Endothelial cell of umbilical vein (primary cell): ENCODE measurements at regions not wholly inside any gene's neighbourhood (a gene's known extent, or its start where the extent isn't known, plus 50 kb on each side); places are given as distances from the start of the nearest gene placed in this dataset.

Experiments used
- BruUV-seq: library from RNA; stranded (reverse); fragments of 400-500 nt; replicated peaks from 2 replicates; lab custom pipeline; 2021; lab: Mats Ljungman, UMichigan
- CTCF ChIA-PET: fragments of 300-600, 350-600 bp; sonication (Branson Sonifier 250); formaldehyde crosslinking; loops from one replicate; lab custom pipeline; 2021; ENCODE audit warnings: antibody characterized with exemption, inconsistent platforms; lab: Charles Lee
- POLR2A ChIA-PET: fragments of 300-600, 350-600 bp; sonication (Branson Sonifier 250); formaldehyde crosslinking; loops from one replicate; lab custom pipeline; 2021; ENCODE audit warnings: antibody characterized with exemption, inconsistent platforms; lab: Charles Lee
- DNase-seq: peaks from one replicate; pipeline ENCODE4 v3.0.0-alpha.2; 2011; ENCODE audit warnings: low read depth, low spot score
- FAIRE-seq: peaks from 2 replicates; lab custom pipeline; 2011; peaks lifted over from hg19 to GRCh38; lab: Jason Lieb, UNC
- H2AFZ ChIP-seq: 2 replicates; pipeline ENCODE4 v1.6.0; 2012; ENCODE audit warnings: low read depth, low read length, control low read depth, inconsistent platforms
- H3K27ac ChIP-seq: 2 replicates; pipeline ENCODE4 v1.5.1; 2011; ENCODE audit warnings: low read depth, mild to moderate bottlenecking, control low read depth, low read length, moderate library complexity; ENCODE audit not compliant: insufficient read depth
- H3K27me3 ChIP-seq, 2 experiments: 2 replicates each; pipeline versions ENCODE4 v1.6.0 to v1.6.1; 2011; ENCODE audit warnings: low read length in 2 of 2, mixed read lengths in 1 of 2; ENCODE audit not compliant: control insufficient read depth in 2 of 2, insufficient read depth in 2 of 2
- H3K36me3 ChIP-seq, 2 experiments: 2 replicates in 1 of 2; 3 replicates in 1 of 2; pipeline ENCODE4 v1.5.1; 2011; ENCODE audit warnings: low read length in 2 of 2, mild to moderate bottlenecking in 1 of 2, moderate library complexity in 1 of 2; ENCODE audit not compliant: control insufficient read depth in 2 of 2, insufficient read depth in 2 of 2; ENCODE audit errors: extremely low read depth in 1 of 2
- H3K4me1 ChIP-seq: 3 replicates; pipeline ENCODE4 v1.5.1; 2011; ENCODE audit warnings: mild to moderate bottlenecking, low read length; ENCODE audit not compliant: control insufficient read depth, insufficient read depth; ENCODE audit errors: extremely low read depth
- H3K4me2 ChIP-seq: 2 replicates; pipeline ENCODE4 v1.6.1; 2011; ENCODE audit warnings: low read length, control low read depth, mixed read lengths; ENCODE audit not compliant: insufficient read depth
- H3K4me3 ChIP-seq, 3 experiments: fragments of 200-600 bp in 1 of 3; sonication (generic), shearing (Covaris generic) in 1 of 3; replicated peaks in 1 of 3; 2 replicates each; pipeline ENCODE4 v1.5.1; 2011 to 2016; ENCODE audit warnings: control low read depth in 3 of 3, low read length in 3 of 3, mild to moderate bottlenecking in 2 of 3, inconsistent platforms in 1 of 3, low read depth in 1 of 3, moderate library complexity in 1 of 3; ENCODE audit not compliant: insufficient read depth in 1 of 3
- H3K79me2 ChIP-seq: 2 replicates; pipeline ENCODE4 v1.6.0; 2012; ENCODE audit warnings: low read length, inconsistent platforms; ENCODE audit not compliant: control insufficient read depth, insufficient read depth
- H3K9ac ChIP-seq: replicated peaks from 2 replicates; pipeline ENCODE3; 2011; ENCODE audit warnings: low read length, control low read depth; ENCODE audit not compliant: insufficient read depth; ENCODE audit errors: extremely low read depth
- H3K9me1 ChIP-seq: replicated peaks from 3 replicates; pipeline ENCODE4 v1.6.0; 2011; ENCODE audit warnings: mild to moderate bottlenecking, low read length; ENCODE audit not compliant: control insufficient read depth, insufficient read depth; ENCODE audit errors: extremely low read depth
- H3K9me3 ChIP-seq: replicated peaks from 2 replicates; pipeline ENCODE4 v1.5.1; 2012; ENCODE audit warnings: low read length, inconsistent platforms; ENCODE audit not compliant: control insufficient read depth, insufficient read depth
- H4K20me1 ChIP-seq: replicated peaks from 2 replicates; pipeline ENCODE3; 2011; ENCODE audit warnings: mild to moderate bottlenecking, low read length; ENCODE audit not compliant: control insufficient read depth, insufficient read depth; ENCODE audit errors: extremely low read depth
- EZH2 ChIP-seq: IDR thresholded peaks from 2 replicates; pipeline ENCODE4 v1.6.1; 2012; ENCODE audit warnings: borderline replicate concordance, low read depth, mild to moderate bottlenecking, moderate library complexity, low read length, inconsistent platforms; ENCODE audit not compliant: severe bottlenecking
- FOS ChIP-seq: IDR thresholded peaks from 2 replicates; pipeline ENCODE4 v1.6.1; 2011; ENCODE audit warnings: mild to moderate bottlenecking, low read length, moderate library complexity, borderline replicate concordance; ENCODE audit not compliant: insufficient read depth
- GATA2 ChIP-seq: IDR thresholded peaks from 2 replicates; pipeline ENCODE4 v1.7.0; 2011; ENCODE audit warnings: low read depth, mild to moderate bottlenecking, moderate library complexity, mixed read lengths, low read length; ENCODE audit not compliant: insufficient read length, insufficient read depth
- MYC ChIP-seq: IDR thresholded peaks from one replicate; pipeline ENCODE4 v1.6.1; 2011; ENCODE audit warnings: mild to moderate bottlenecking, low read depth, low read length
- dilution Hi-C: fragments of 300-500 bp; cut with MboI; formaldehyde crosslinking; loops from one replicate; pipeline ENCODE4 v1.15.0; 2019; ENCODE audit warnings: low sequenced_read_pairs; ENCODE audit not compliant: extremely low pct_ligation_motif_present
- intact Hi-C: fragments of 100-400 bp; cut with micrococcal nuclease; formaldehyde crosslinking; loops from one replicate; pipeline ENCODE4 v1.10.0; 2022
- TF ChIP-seq, protein P1 (sequence below), 2 donors: IDR thresholded peaks; 1 replicate in 1 of 2; 2 replicates in 1 of 2; pipeline ENCODE4 v1.5.1; 2011; ENCODE audit warnings: low read length in 2 of 2, mild to moderate bottlenecking in 2 of 2, moderate library complexity in 2 of 2, control low read depth in 1 of 2, inconsistent platforms in 1 of 2, low read depth in 1 of 2; ENCODE audit not compliant: insufficient read depth in 1 of 2; ENCODE audit errors: extremely low read depth in 1 of 2

DNA sequence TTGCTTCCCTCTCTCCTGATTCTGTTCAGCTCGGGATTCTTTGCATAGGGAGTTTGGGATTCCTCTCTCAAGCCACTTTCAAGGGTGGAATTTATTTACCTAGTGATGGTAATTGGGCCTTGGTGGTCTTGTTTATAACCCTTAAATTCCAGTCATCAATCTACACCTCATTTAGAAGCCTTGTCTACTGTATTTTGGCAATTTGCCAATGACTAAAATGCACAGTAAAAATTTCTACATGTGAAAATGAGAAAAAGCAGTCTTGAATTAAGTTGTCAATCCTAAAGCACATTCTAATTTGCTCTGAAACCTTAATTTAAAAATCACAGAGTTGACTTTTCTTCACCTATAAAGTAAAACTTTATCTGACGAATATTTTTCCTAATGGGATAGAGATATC lies 749.2 kb upstream of the CRIM1 start:
- H3K27ac ChIP-seq, result no peak overlapping the region
- H3K4me2 ChIP-seq, result no peak overlapping the region
- H3K9me3 ChIP-seq, result no peaks in the 10 kb centered on the region
- no peaks in the 10 kb centered on the region for H3K36me3 ChIP-seq
- dilution Hi-C loops (no loop called here), intact Hi-C loops (no loop called here)
- no peaks in the 10 kb centered on the region for H3K4me1 ChIP-seq
- ChIA-PET POLR2A (no interaction called here), CTCF (no interaction called here)
- no TSS peak for BruUV-seq
- H3K4me3 ChIP-seq, result no peak overlapping the region
- peak; percentile 2 for DNase-seq
- H3K9ac ChIP-seq, result no peak overlapping the region
- no peak overlapping the region for H2AFZ ChIP-seq
- H3K79me2 ChIP-seq, result no peaks in the 10 kb centered on the region
- no peaks in the 10 kb centered on the region for H4K20me1 ChIP-seq
- FAIRE-seq, result no peak
- H3K27me3 ChIP-seq, result no peaks in the 10 kb centered on the region
- no peaks in the 10 kb centered on the region for H3K9me1 ChIP-seq
- TF ChIP-seq FOS (no peak), GATA2 (no peak), MYC (no peak)
- TF ChIP-seq, protein P1, sequence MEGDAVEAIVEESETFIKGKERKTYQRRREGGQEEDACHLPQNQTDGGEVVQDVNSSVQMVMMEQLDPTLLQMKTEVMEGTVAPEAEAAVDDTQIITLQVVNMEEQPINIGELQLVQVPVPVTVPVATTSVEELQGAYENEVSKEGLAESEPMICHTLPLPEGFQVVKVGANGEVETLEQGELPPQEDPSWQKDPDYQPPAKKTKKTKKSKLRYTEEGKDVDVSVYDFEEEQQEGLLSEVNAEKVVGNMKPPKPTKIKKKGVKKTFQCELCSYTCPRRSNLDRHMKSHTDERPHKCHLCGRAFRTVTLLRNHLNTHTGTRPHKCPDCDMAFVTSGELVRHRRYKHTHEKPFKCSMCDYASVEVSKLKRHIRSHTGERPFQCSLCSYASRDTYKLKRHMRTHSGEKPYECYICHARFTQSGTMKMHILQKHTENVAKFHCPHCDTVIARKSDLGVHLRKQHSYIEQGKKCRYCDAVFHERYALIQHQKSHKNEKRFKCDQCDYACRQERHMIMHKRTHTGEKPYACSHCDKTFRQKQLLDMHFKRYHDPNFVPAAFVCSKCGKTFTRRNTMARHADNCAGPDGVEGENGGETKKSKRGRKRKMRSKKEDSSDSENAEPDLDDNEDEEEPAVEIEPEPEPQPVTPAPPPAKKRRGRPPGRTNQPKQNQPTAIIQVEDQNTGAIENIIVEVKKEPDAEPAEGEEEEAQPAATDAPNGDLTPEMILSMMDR (IDR thresholded peaks at IDR 0.05; ENCODE audit: extremely low read depth in 1 of 2, insufficient read depth in 1 of 2, low read depth in 1 of 2, low read length in 2 of 2), result no peak

DNA sequence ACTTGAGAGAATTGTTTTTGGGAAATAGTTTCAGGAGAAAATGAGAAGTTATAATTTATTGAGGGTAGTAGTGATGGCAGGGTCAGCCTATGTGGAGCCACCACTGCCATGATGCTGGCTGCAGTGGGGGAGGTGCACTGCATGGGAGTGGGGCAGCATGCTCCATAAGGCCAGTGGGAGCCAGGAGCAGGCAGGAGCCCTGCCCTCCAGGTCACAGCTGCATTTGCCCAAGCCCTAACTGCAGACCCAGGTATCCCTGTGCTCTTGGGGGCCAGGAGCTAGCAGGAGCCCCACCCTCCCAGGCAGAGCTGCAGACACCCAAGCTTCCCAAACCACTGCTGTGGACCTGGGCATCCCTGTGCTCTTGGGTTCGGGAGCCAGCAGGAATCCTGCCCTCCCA lies 757.3 kb upstream of the CRIM1 start:
- dilution Hi-C loops, result no loop called here
- H3K79me2 ChIP-seq, result no peaks in the 10 kb centered on the region
- H3K27me3 ChIP-seq, result no peaks in the 10 kb centered on the region
- CTCF ChIA-PET, result no interaction called here
- no peak overlapping the region for H3K4me3 ChIP-seq
- DNase-seq (no peak), FAIRE-seq (no peak)
- no peak overlapping the region for H2AFZ ChIP-seq
- no peak overlapping the region for H3K4me2 ChIP-seq
- BruUV-seq, result no TSS peak
- intact Hi-C loops, result no loop called here
- POLR2A ChIA-PET, result no interaction called here
- TF ChIP-seq, protein P1 (IDR thresholded peaks at IDR 0.05; ENCODE audit: extremely low read depth in 1 of 2, insufficient read depth in 1 of 2, low read depth in 1 of 2, low read length in 2 of 2), result no peak
- no peak for TF ChIP-seq EZH2
- H4K20me1 ChIP-seq, result no peaks in the 10 kb centered on the region
- no peaks in the 10 kb centered on the region for H3K4me1 ChIP-seq
- H3K27ac ChIP-seq, result no peak overlapping the region
- no peaks in the 10 kb centered on the region for H3K36me3 ChIP-seq
- H3K9me3 ChIP-seq, result no peaks in the 10 kb centered on the region
- no peak overlapping the region for H3K9ac ChIP-seq
- H3K9me1 ChIP-seq, result no peaks in the 10 kb centered on the region
